Gastroesophageal sphincter (tissue), 3 donors: ENCODE measurements at regions not wholly inside any gene's neighbourhood (a gene's known extent, or its start where the extent isn't known, plus 50 kb on each side); places are given as distances from the start of the nearest gene placed in this dataset.

Experiments
- CTCF ChIP-seq, 4 experiments: fragments of 200-600 bp in 2 of 4; fragments of 450-650 bp in 2 of 4; sonication (generic) in 1 of 4; IDR thresholded peaks; one replicate each; pipeline ENCODE4 v1.5.1; 2017 to 2019; ENCODE audit warnings: antibody characterized with exemption in 4 of 4, mild to moderate bottlenecking in 2 of 4, moderate library complexity in 2 of 4
- EP300 ChIP-seq: sonication (generic); formaldehyde crosslinking; IDR thresholded peaks from one replicate; pipeline ENCODE4 v1.6.1; 2017; ENCODE audit warnings: antibody characterized with exemption, mild to moderate bottlenecking
- POLR2A ChIP-seq, 2 donors: fragments of 450-650 bp; IDR thresholded peaks; one replicate each; pipeline ENCODE4 v1.6.1; 2017; ENCODE audit warnings: antibody characterized with exemption in 2 of 2, mild to moderate bottlenecking in 2 of 2, moderate library complexity in 1 of 2
- POLR2AphosphoS5 ChIP-seq: sonication (generic); formaldehyde crosslinking; IDR thresholded peaks from one replicate; pipeline ENCODE4 v1.6.1; 2017; ENCODE audit warnings: antibody characterized with exemption

DNA sequence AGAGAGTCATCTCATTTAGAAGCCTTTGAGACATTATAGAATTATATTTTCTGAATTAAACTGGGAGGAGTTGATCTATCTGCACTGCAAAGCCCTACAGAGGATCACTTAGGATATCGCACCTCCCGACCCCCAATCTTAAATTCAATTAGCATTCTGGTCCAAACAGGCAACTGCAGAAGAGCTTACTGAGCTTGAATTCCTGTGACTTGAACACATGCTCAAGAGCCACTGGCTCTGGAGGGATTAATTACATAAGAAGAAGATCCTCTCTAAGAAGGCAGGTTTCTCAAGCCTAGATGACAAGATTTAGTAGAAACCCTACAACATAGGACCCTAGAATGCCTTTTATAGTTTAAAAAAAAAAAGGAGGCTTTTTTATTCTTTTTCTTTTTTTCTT, 548.9 kb downstream of the ARAP2 start:
- TF ChIP-seq POLR2A (IDR thresholded peaks at IDR 0.05) (no peak), CTCF (IDR thresholded peaks at IDR 0.05) (no peak), EP300 (no peak), POLR2AphosphoS5 (no peak)
